ENCODE measurements at regions not wholly inside any gene's neighbourhood (a gene's known extent, or its start where the extent isn't known, plus 50 kb on each side); places are given as distances from the start of the nearest gene placed in this dataset.

GRCh38 chrX:34299451-34299967 lies 167.4 kb upstream of the FAM47A start:
- H3K9me2 ChIP-seq (ENCODE audit: insufficient read depth, low read length) = no peaks in the 10 kb centered on the region
- H3K4me1 ChIP-seq (ENCODE audit: insufficient read depth, low read length, poor library complexity, severe bottlenecking) = no peaks in the 10 kb centered on the region
- TF ChIP-seq CTCF (conservative IDR thresholded peaks at IDR 0.05; ENCODE audit: low read length) = no peak
- TF ChIP-seq EZH2phosphoT487 (IDR thresholded peaks at IDR 0.05; ENCODE audit: borderline replicate concordance, low read depth, low read length) = no peak
- no peak overlapping the region for H2AFZ ChIP-seq (ENCODE audit: low read length)
- H3K79me2 ChIP-seq (ENCODE audit: insufficient read depth, low read depth, low read length) = no peaks in the 10 kb centered on the region
- intact Hi-C loops (cut with micrococcal nuclease; ENCODE audit: unreplicated experiment) = no loop called here
- H3K4me3 ChIP-seq (ENCODE audit: low read depth, low read length, poor library complexity, severe bottlenecking) = no peak overlapping the region
- no peaks in the 10 kb centered on the region for H3K9me3 ChIP-seq (ENCODE audit: low read length)
- ChIA-PET CTCF (ENCODE audit: unreplicated experiment) (no interaction called here), POLR2A (no interaction called here)
- no peak overlapping the region for H3K27ac ChIP-seq (ENCODE audit: low read depth, low read length, poor library complexity, severe bottlenecking)
- H4K20me1 ChIP-seq (ENCODE audit: insufficient read depth, low read length) = no peaks in the 10 kb centered on the region
- no peak for DNase-seq (ENCODE audit: low spot score)
- no TSS peak for BruUV-seq (replicated peaks)
- H3K36me3 ChIP-seq (ENCODE audit: insufficient read depth, low read length) = no peaks in the 10 kb centered on the region
- no peak overlapping the region for H3K4me2 ChIP-seq (ENCODE audit: low read length)

- DNase-seq (ENCODE audit: low spot score) = no peak
- no TSS peak for BruUV-seq (replicated peaks)
- no peaks in the 10 kb centered on the region for H3K79me2 ChIP-seq (ENCODE audit: insufficient read depth, low read depth, low read length)
- intact Hi-C loops (cut with micrococcal nuclease; ENCODE audit: unreplicated experiment) = no loop called here
- TF ChIP-seq EZH2phosphoT487 (IDR thresholded peaks at IDR 0.05; ENCODE audit: borderline replicate concordance, low read depth, low read length) = no peak
- TF ChIP-seq CTCF (conservative IDR thresholded peaks at IDR 0.05; ENCODE audit: low read length) = no peak
- H3K27ac ChIP-seq (ENCODE audit: low read depth, low read length, poor library complexity, severe bottlenecking) = no peak overlapping the region
- no peaks in the 10 kb centered on the region for H4K20me1 ChIP-seq (ENCODE audit: insufficient read depth, low read length)
- H3K9me3 ChIP-seq (ENCODE audit: low read length) = no peaks in the 10 kb centered on the region
- no peak overlapping the region for H3K4me2 ChIP-seq (ENCODE audit: low read length)
- CTCF ChIA-PET (ENCODE audit: unreplicated experiment) = no interaction called here
- no peaks in the 10 kb centered on the region for H3K4me1 ChIP-seq (ENCODE audit: insufficient read depth, low read length, poor library complexity, severe bottlenecking)
- H3K36me3 ChIP-seq (ENCODE audit: insufficient read depth, low read length) = no peaks in the 10 kb centered on the region
- no peak overlapping the region for H3K4me3 ChIP-seq (ENCODE audit: low read depth, low read length, poor library complexity, severe bottlenecking)
- POLR2A ChIA-PET = no interaction called here
- no peak overlapping the region for H2AFZ ChIP-seq (ENCODE audit: low read length)
- H3K9me2 ChIP-seq (ENCODE audit: insufficient read depth, low read length) = no peaks in the 10 kb centered on the region
Observed at GRCh38 chrX:34294665-34295064, 162.6 kb upstream of the FAM47A start.

- DNase-seq (ENCODE audit: low spot score) = no peak
- no peak for TF ChIP-seq EZH2phosphoT487 (IDR thresholded peaks at IDR 0.05; ENCODE audit: borderline replicate concordance, low read depth, low read length)
- no peak for TF ChIP-seq CTCF (conservative IDR thresholded peaks at IDR 0.05; ENCODE audit: low read length)
- no TSS peak for BruUV-seq (replicated peaks)
- POLR2A ChIA-PET = no interaction called here
- Histone ChIP-seq H3K4me2 (ENCODE audit: low read length) (no peak overlapping the region), H2AFZ (ENCODE audit: low read length) (no peak overlapping the region), H3K4me3 (ENCODE audit: low read depth, low read length, poor library complexity, severe bottlenecking) (no peak overlapping the region), H3K9me3 (ENCODE audit: low read length) (no peaks in the 10 kb centered on the region), H4K20me1 (ENCODE audit: insufficient read depth, low read length) (no peaks in the 10 kb centered on the region), H3K9me2 (ENCODE audit: insufficient read depth, low read length) (no peaks in the 10 kb centered on the region), H3K4me1 (ENCODE audit: insufficient read depth, low read length, poor library complexity, severe bottlenecking) (no peaks in the 10 kb centered on the region), H3K79me2 (ENCODE audit: insufficient read depth, low read depth, low read length) (no peaks in the 10 kb centered on the region), H3K36me3 (ENCODE audit: insufficient read depth, low read length) (no peaks in the 10 kb centered on the region), H3K27ac (ENCODE audit: low read depth, low read length, poor library complexity, severe bottlenecking) (no peak overlapping the region)
- intact Hi-C loops (cut with micrococcal nuclease; ENCODE audit: unreplicated experiment) = no loop called here
- CTCF ChIA-PET (ENCODE audit: unreplicated experiment) = no interaction called here
Observed at GRCh38 chrX:34288782-34289181, 156.7 kb upstream of the FAM47A start.

All from OCI-LY7 (cell line).